NCI-H345 treated with DMSO at 0.1 percent for 48 hours (cell line): ENCODE measurements at regions not wholly inside any gene's neighbourhood (a gene's known extent, or its start where the extent isn't known, plus 50 kb on each side); places are given as distances from the start of the nearest gene placed in this dataset.

Source experiments
- DNase-seq: peaks from one replicate; lab custom pipeline; 2025; ENCODE audit not compliant: unreplicated experiment; lab: John Stamatoyannopoulos, UW

DNA sequence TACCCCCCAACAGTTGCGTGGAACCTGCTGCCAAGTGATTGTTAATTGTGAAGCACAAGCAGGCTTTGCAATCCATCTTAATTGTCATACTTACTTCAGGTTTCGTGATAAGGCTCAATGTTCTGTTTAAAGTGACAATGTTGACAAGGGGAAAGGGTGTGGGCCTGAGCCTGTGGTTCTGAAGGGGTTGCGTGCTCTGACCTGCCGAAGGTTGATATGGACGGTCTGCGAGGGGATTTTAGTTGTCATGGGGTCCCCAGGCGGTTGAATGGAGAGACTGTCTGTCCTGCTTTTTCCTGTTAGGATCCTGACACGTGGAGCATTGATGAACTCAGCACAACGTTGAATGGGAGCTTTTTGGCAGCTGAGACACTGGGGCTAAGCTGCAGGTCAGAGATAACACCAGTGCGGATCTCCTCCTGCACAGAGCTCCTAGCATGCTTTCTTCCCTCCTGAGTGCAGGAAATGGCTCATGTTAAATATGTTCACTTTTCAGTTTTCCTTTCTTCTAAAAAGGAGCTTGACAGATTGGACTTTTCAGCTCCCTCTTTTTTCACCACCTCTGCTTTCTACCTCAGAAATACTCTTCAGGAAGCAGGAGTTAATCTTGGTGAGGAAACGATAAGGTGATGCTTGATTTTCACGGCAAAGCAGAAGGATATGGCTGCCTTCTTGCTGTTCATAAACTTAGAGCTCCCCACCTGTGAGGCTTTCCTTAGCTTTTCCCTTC is 62.9 kb upstream of the ZEB2 start:
- DNase-seq, result no peak

DNA sequence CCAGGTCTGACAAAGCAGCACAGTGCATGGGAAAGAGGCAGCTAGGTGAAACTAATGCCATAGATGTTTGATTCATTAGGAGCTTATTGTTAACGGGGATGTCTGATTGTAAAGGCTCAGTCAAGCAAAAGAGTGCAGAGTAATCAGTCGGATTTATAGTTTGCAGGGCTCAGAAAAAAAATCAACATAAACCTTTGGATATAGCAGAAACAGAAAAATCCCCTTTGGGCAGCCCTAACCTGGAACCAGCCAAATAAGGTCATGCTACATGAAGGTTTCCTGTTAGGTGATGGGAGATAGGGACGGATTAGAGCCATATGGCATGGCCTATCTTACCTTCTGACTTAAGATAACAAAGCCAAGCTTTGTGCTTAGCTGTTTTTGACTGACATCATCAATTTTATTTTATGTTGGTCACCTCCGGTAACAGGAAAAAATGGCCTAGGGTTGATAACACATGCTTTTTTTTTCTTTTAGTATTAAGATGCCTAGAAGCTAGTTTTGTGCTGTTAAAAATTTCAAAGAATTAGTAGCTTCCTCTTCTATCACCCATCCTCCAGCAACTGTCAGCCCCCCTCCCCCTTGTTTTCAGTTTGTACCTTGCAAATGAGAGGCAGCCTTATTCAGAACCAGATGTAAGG is 60.7 kb upstream of the ZEB2 start:
- no peak for DNase-seq

DNA sequence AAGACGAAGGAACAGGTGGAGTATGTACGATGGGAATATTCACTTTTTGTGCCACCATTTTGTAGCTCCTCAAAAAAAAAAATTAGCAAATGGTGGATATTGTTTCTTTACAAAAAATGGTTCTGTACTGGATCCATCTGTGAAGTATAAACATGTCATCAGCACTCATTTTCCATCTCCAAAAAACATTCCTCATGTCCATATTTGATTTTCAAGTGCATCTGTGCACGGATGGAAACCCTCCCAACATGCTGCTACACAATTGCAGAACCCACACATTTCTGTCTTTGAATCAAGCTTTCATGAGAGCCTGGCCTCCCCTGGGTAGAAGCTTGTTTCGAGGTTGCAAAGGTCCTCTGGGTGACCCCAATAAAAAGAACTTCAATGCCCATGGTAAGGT is 59.6 kb upstream of the ZEB2 start:
- DNase-seq, result no peak

DNA sequence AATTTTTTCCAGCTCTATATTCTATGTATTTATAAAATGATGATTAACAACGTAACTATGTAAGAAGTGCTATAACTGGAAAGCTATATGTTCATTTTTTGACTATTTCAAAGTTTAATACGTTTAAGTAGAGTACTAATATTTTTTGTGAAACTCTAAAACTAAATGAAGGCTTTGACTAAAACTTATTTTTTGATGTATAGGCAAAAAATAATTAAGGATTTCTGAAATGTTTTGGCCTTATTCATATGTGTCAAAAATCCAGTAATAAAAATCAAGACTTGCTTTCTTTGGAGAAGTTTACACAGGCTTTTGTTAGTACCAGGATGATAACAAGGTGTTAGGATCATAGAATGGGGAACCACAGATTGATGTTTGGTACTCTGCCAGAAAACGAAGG is 58.2 kb upstream of the ZEB2 start:
- no peak for DNase-seq

DNA sequence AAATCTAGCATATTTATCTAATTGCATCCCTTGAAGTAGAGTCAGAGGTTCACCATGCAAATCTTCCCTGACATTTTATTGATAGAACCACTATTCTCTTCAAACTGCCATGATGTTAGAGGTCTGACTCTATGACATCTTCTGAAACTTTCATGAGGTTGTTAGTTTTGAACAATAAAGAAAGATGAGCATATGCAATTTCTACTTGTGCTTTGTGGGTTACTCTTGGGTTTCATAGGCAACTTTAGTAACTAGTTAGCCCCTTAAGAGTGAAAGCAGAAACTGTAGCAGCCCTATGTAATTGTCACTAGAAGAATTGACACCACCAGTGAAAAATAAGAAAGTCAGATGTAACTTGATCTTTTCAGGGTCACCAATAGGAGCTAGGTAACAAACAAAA is 53.1 kb upstream of the ZEB2 start:
- DNase-seq, result no peak

DNA sequence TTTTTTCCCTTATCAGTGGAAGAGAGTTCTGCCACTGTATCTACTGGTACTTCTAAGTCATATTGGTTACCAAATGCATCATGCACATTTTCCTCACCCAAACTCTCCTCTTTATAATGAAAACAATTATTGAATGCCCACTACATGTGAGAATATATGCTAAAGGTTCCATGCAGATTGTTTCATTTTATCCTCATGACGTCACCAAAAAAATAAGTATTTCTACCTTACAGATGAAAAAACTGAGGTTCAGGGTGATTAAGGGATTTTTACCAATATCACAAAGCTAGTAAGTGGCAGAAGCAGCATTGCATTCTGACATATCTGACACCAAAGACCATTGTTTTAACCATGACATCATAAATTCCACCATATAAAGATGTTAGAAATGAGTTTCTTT is 51.9 kb upstream of the ZEB2 start:
- DNase-seq, result no peak

DNA sequence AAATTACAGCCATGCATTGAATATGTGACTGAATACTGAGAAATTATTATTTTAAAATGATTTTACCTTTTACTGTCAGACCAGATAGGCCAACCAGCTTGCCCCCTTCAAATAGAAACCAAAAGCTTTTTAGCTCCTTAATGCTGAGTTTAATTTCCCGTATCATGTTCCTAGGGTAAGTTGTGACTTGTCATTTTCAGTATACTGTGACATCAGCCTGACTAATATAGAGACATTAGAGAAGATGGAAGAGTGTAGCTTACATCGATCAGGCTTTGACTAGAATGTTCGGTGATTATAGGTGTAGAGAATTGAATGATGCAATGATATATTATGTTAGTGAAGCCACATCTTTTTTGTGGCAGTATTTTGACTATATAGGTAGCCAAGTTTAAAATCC is 50.6 kb upstream of the ZEB2 start:
- no peak for DNase-seq
